ENCODE measurements at regions not wholly inside any gene's neighbourhood (a gene's known extent, or its start where the extent isn't known, plus 50 kb on each side); places are given as distances from the start of the nearest gene placed in this dataset.

DNA sequence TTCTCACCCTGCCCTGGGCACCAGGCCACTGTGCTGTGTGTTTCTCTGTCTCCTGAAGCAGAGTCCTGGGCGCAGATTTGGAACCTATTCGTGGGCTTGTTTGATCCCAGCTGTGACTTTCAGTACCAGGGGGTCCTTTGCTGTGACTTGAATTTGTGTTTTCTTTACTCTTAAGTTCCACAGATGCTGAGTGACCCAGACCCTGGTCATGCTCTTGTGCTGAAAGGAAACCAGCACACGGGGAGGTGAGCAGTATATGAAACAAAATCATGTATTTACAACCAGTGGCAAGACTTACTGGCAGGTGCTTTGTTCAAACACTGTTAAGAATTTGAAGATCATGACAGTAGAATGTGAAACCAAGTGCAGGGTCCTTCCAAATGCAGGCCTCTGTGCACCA is 89.2 kb upstream of the PRSS58 start:
- Histone ChIP-seq H4K20me1 (ENCODE audit: insufficient read depth, low read length) (no peaks in the 10 kb centered on the region), H3K79me1 (ENCODE audit: low read depth in 1 of 2, low read length in 2 of 2) (no peaks in the 10 kb centered on the region), H3K36me3 (ENCODE audit: control insufficient read depth, insufficient read depth, low read length) (no peaks in the 10 kb centered on the region), H2AK5ac (ENCODE audit: low read depth, low read length) (no peak overlapping the region), H3K56ac (ENCODE audit: extremely low read depth, insufficient read depth, low read length) (no peak overlapping the region), H3K27ac (ENCODE audit: insufficient read depth, low read length) (no peak overlapping the region), H3K4me3 (ENCODE audit: insufficient read depth, low read depth, low read length) (no peak overlapping the region), H2BK15ac (ENCODE audit: low read depth, low read length) (no peak overlapping the region), H3K9me1 (ENCODE audit: insufficient read depth, low read length) (no peaks in the 10 kb centered on the region), H4K8ac (ENCODE audit: low read depth in 2 of 2, low read length in 2 of 2) (no peak overlapping the region), H2AK9ac (replicated peaks; ENCODE audit: low read depth, low read length, poor library complexity) (no peak overlapping the region), H2BK120ac (ENCODE audit: low read depth, low read length) (no peak overlapping the region), H2BK20ac (ENCODE audit: low read depth, low read length) (no peak overlapping the region), H3K23ac (ENCODE audit: low read depth, low read length) (no peak overlapping the region), H2BK5ac (ENCODE audit: low read depth, low read length, poor library complexity, severe bottlenecking) (no peak overlapping the region), H4K91ac (ENCODE audit: insufficient read depth, low read depth, low read length) (no peak overlapping the region), H4K5ac (ENCODE audit: low read depth, low read length) (no peak overlapping the region), H2AFZ (replicated peaks; ENCODE audit: low read length, poor library complexity) (no peak overlapping the region), H3K27me3 (ENCODE audit: control insufficient read depth, insufficient read depth, low read length) (peaks cover 16% of the 10 kb centered on the region), H3K14ac (replicated peaks; ENCODE audit: low read depth, low read length) (no peak overlapping the region), H3K4me2 (ENCODE audit: low read depth, low read length) (no peak overlapping the region), H3K9me3 (ENCODE audit: control insufficient read depth, insufficient read depth, low read length) (no peaks in the 10 kb centered on the region), H3K9ac (ENCODE audit: low read depth, low read length) (no peak overlapping the region), H3K4me1 (ENCODE audit: control insufficient read depth, insufficient read depth, low read length) (no peaks in the 10 kb centered on the region), H3K18ac (ENCODE audit: low read depth, low read length) (no peak overlapping the region), H3K4ac (ENCODE audit: low read depth, low read length) (no peak overlapping the region)
- dilution Hi-C loops (cut with HindIII; ENCODE audit: low sequenced_read_pairs, unreplicated experiment): no loop called here
- in situ Hi-C loops (cut with MboI; ENCODE audit: low sequenced_read_pairs): loop anchor here (25.0 kb wide), 1 partner anchor 865 kb away; the partner anchor contains the start of gene TAS2R40
- DNase-seq (no peak), ATAC-seq (ENCODE audit: low read depth) (no peak)
- BruUV-seq (replicated peaks): no TSS peak
- ChIA-PET CTCF (interaction anchor here (0.5 kb wide), 1 partner anchor 12 kb away, joined by 3 read pairs; no protein-coding TSS in a partner anchor), POLR2A (ENCODE audit: unreplicated experiment) (no interaction called here)
- WGBS, 2 experiments (ENCODE audit: extremely low coverage in 2 of 2, insufficient read length in 1 of 2): 30% methylated on average over 2 of the region's 3 CpGs; no CpG with 5 or more reads in 1 of the 2 experiments
- intact Hi-C loops (cut with micrococcal nuclease): no loop called here
- TF ChIP-seq, protein P1, sequence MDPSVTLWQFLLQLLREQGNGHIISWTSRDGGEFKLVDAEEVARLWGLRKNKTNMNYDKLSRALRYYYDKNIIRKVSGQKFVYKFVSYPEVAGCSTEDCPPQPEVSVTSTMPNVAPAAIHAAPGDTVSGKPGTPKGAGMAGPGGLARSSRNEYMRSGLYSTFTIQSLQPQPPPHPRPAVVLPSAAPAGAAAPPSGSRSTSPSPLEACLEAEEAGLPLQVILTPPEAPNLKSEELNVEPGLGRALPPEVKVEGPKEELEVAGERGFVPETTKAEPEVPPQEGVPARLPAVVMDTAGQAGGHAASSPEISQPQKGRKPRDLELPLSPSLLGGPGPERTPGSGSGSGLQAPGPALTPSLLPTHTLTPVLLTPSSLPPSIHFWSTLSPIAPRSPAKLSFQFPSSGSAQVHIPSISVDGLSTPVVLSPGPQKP (IDR thresholded peaks at IDR 0.05; ENCODE audit: borderline replicate concordance, low read depth, low read length): no peak
- TF ChIP-seq MXI1 (IDR thresholded peaks at IDR 0.05; ENCODE audit: borderline replicate concordance, low read depth, low read length): no peak
- TF ChIP-seq BHLHE40 (IDR thresholded peaks at IDR 0.05; ENCODE audit: low read depth, low read length): no peak
- no peak for TF ChIP-seq CEBPB (IDR thresholded peaks at IDR 0.05; ENCODE audit: low read depth, low read length)
- TF ChIP-seq, protein P2, sequence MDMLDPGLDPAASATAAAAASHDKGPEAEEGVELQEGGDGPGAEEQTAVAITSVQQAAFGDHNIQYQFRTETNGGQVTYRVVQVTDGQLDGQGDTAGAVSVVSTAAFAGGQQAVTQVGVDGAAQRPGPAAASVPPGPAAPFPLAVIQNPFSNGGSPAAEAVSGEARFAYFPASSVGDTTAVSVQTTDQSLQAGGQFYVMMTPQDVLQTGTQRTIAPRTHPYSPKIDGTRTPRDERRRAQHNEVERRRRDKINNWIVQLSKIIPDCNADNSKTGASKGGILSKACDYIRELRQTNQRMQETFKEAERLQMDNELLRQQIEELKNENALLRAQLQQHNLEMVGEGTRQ (IDR thresholded peaks at IDR 0.05; ENCODE audit: low read depth, low read length): no peak
- no peak for TF ChIP-seq SMC3 (IDR thresholded peaks at IDR 0.05; ENCODE audit: low read depth, low read length)
- TF ChIP-seq CHD1 (IDR thresholded peaks at IDR 0.05; ENCODE audit: low read depth, low read length): no peak
- no peak for TF ChIP-seq RCOR1 (IDR thresholded peaks at IDR 0.05; ENCODE audit: insufficient replicate concordance, low read length)
- no peak for TF ChIP-seq POLR2A (IDR thresholded peaks at IDR 0.05; ENCODE audit: low read depth, low read length)
- TF ChIP-seq MAZ (IDR thresholded peaks at IDR 0.05; ENCODE audit: borderline replicate concordance, low read depth, low read length): no peak
- no peak for TF ChIP-seq MAFK (IDR thresholded peaks at IDR 0.05; ENCODE audit: low read depth, low read length)
- TF ChIP-seq CTCF (conservative IDR thresholded peaks at IDR 0.05; ENCODE audit: low read depth, low read length): no peak
- TF ChIP-seq RAD21 (IDR thresholded peaks at IDR 0.05; ENCODE audit: low read length): no peak
- TF ChIP-seq FOS (IDR thresholded peaks at IDR 0.05; ENCODE audit: low read depth, low read length): no peak
- no peak for TF ChIP-seq NFE2L2 (IDR thresholded peaks at IDR 0.05; ENCODE audit: low read depth, low read length)
- TF ChIP-seq RFX5 (IDR thresholded peaks at IDR 0.05; ENCODE audit: low read depth, low read length): no peak
